ELR (cell line): ENCODE measurements at regions not wholly inside any gene's neighbourhood (a gene's known extent, or its start where the extent isn't known, plus 50 kb on each side); places are given as distances from the start of the nearest gene placed in this dataset.

ENCODE experiments used
- DNase-seq: peaks from one replicate; pipeline ENCODE4 v3.0.0-alpha.2; 2015; ENCODE audit warnings: low read depth

DNA sequence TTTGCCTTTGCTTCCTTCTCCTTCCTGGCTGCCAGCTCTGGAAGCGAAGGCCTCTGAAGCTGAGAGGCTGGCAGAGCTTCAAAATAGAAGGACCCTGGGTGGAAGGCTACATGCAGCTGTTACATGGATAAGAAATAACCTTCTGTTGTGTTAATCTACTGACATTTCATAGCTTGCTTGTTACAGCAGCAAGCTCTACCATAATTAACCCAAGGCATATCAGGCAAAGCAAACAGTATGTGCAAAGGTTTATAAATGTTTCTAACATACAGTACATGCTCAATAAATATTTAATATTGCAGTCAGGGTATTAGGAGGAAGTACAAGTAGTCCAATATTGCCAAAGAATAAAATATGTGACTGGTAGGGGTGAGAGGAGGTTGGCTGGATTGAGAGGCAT, 55.6 kb upstream of the MKLN1 start:
- no peak for DNase-seq

DNA sequence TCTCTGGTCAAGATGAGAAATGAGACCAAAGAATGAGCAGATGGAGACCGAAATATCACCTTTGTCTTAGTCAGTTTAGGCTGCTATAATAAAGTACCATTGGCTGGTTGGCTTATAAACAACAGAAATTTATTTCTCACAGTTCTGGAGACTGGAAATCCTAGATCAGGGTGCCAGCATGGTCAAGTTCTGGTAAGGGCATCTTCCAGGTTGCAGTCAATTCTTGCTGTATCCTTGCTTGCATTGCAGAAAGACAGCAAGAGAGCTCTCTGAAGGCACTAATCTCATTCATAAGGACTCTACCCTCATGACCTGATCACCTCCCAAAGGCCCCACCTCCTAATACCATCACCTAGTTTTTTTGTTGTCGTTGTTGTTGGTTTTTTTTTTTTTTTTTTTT, 52.7 kb upstream of the MKLN1 start:
- DNase-seq: no peak

DNA sequence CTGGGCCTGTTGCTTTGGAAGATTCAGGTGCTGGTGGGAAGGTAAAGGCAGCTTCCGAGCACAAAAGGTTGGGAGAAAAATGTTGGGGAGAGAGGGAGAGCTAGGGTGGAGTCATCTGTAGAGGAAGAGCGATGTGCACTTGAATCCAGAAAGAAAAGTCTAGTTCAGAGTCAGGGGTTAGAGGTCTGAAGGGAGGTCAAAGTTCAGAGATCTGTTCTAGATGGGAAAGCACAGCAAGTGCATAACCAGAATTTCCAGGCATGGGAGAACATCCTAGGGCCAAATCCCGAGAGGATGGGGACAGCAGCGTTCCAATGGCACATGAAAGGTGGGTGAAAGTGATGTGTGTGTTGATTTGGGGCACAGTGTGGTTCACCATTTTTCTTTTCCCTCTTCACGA, 51.5 kb upstream of the MKLN1 start:
- no peak for DNase-seq

DNA sequence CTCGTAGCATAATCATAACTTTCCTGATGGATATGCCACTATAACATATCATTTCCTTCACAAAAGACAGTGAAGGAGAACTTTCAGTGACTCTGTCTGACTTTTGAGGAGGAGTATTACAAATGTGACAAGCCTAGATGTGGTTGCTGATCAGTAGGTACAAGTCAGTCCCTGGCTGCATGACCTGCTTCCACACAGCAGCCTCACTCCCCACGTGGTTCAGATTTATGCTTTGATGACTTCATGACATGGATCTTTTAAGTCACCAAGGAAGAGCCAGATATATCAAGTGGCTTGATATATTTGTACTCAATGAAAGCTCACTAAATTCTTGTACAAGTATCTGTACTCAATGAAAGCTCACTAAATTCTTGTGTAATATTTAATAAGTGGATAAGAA, 50.9 kb upstream of the MKLN1 start:
- no peak for DNase-seq
